ENCODE measurements at regions not wholly inside any gene's neighbourhood (a gene's known extent, or its start where the extent isn't known, plus 50 kb on each side); places are given as distances from the start of the nearest gene placed in this dataset.

DNA sequence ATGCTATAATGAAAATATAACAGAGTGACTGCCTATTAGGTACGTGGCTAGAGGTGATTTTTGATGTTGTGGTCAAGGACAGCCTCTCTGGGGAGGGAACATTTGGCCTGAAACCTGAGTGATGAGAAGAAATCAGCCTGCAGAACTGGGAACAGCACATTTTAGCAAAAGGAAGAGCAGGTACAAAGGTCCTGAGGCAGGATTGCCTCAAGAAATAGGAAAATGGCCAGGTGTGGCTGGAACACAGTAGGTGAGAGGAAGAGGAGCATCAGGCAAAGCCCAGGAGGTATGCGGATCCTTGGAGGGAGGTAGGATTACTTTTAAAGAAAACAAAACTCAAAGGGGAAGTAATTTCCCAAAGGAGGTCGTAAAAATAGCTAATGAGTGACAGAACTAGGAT lies 582.9 kb downstream of the MED13L start:
- TF ChIP-seq, protein P1, sequence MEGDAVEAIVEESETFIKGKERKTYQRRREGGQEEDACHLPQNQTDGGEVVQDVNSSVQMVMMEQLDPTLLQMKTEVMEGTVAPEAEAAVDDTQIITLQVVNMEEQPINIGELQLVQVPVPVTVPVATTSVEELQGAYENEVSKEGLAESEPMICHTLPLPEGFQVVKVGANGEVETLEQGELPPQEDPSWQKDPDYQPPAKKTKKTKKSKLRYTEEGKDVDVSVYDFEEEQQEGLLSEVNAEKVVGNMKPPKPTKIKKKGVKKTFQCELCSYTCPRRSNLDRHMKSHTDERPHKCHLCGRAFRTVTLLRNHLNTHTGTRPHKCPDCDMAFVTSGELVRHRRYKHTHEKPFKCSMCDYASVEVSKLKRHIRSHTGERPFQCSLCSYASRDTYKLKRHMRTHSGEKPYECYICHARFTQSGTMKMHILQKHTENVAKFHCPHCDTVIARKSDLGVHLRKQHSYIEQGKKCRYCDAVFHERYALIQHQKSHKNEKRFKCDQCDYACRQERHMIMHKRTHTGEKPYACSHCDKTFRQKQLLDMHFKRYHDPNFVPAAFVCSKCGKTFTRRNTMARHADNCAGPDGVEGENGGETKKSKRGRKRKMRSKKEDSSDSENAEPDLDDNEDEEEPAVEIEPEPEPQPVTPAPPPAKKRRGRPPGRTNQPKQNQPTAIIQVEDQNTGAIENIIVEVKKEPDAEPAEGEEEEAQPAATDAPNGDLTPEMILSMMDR (IDR thresholded peaks at IDR 0.05), result no peak
- no peak for TF ChIP-seq EP300 (IDR thresholded peaks at IDR 0.05; ENCODE audit: low read depth)
